ENCODE measurements at regions not wholly inside any gene's neighbourhood (a gene's known extent, or its start where the extent isn't known, plus 50 kb on each side); places are given as distances from the start of the nearest gene placed in this dataset.

- TF ChIP-seq CTCF (IDR thresholded peaks at IDR 0.05): no peak
- TF ChIP-seq POLR2A (IDR thresholded peaks at IDR 0.05): no peak
These were observed 156.0 kb upstream of the MCTP2 start for GRCh38 chr15:94075349-94075748.
